22Rv1 (cell line): ENCODE measurements at regions not wholly inside any gene's neighbourhood (a gene's known extent, or its start where the extent isn't known, plus 50 kb on each side); places are given as distances from the start of the nearest gene placed in this dataset.

Experiments
- H3K27ac ChIP-seq: fragments of 450-650 bp; 2 replicates; pipeline ENCODE4 v1.5.1; 2017
- CTCF ChIP-seq: fragments of 450-650 bp; IDR thresholded peaks from 2 replicates; pipeline ENCODE4 v1.5.1; 2017; ENCODE audit warnings: mild to moderate bottlenecking
- ZFX ChIP-seq: fragments of 450-650 bp; IDR thresholded peaks from 2 replicates; pipeline ENCODE4 v1.6.1; 2017; ENCODE audit warnings: antibody characterized with exemption, borderline replicate concordance

GRCh38 chr2:181810823-181811695 lies 80.5 kb upstream of the ITPRID2 start:
- peak overlapping the region; percentile 56 for H3K27ac ChIP-seq

DNA sequence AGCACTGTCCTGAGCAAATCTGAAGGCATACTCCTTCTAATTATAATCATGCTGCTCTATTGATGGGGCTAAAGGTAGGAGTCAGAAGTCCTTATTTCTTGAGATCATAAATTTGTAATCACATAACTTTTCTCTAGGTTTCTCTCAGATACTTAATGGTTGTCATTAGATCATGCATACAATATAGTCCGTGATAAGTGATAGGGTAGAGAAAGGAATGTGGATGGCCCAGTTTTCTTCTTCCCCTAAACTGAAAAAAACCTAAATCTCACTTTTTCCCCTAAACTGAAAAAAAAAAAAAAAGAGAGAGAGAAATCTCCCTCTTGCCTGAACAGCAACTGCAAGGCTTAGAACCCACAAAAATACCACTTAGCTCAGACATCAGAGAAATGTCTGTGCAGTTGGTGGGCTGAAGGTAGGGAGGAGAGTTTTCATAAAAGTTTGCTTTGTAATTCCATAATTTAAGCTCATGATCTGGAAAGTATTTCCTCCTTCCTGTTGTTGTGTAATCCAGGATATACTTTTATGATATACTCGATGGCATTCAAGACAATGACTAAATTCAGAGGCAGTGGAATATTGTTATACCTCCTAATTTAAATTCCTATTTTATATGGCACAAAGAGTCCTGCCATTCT lies 79.3 kb upstream of the ITPRID2 start:
- H3K27ac ChIP-seq, result peak overlapping the region; percentile 56; the same call in 1 of the 2 replicates

More at GRCh38 chr2:181810823-181811695, 80.5 kb upstream of the ITPRID2 start:
- TF ChIP-seq ZFX (no peak), CTCF (no peak)

DNA sequence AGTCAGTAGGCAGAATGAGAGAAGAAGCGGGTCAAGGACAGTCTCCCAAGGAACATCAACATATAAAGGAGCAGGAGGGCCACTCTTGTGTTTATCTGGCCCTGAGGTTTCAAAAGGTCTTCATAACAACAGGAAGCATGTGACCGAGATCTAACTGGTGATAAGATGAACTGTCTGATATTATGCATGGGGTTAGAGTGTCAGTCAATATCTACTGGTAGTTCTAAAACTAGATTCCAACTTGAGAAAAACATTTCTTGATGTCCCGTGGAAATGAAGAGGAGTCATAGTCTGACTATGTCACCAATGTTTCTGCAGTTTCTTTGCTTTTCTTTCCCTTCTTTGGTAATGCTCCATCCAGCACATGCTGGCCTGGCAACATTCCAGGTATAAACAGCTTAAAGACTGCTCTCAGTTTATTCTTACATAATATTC lies 77.5 kb upstream of the ITPRID2 start:
- TF ChIP-seq ZFX (no peak), CTCF (no peak)
- H3K27ac ChIP-seq, result peak overlapping the region; percentile 34

More for the DNA sequence above, 79.3 kb upstream of the ITPRID2 start:
- TF ChIP-seq CTCF (no peak), ZFX (no peak)

GRCh38 chr2:181817509-181817908 lies 74.0 kb upstream of the ITPRID2 start:
- TF ChIP-seq CTCF (no peak), ZFX (no peak)
- no peak overlapping the region for H3K27ac ChIP-seq

DNA sequence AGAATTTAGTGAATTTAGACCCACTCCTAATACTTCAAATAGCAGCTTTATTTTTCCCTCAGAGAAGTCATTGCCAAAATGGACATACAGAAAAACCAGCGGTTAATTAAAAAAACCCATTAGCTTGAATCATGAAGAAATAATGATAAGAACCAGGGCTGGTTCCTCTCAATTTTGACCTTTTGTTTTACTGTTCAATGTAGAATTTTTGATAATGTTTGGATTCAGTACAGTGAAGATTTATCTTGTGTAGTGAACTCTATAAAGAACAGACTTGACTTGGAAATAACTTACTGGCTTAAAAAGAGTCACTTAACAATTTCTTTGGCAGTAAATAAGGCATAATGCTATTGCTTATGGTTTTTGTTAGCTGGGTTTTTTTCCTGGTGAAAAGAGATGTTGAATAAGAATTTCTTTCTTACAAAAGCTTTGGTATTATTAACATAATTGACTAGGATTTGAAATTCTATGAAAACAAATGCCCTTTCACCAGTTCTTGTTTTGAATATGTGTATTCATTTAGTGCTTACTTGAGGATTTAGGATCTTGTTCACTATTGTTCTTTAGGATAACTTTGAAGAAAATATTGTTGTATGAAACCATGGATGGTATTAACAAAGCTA lies 73.4 kb upstream of the ITPRID2 start:
- H3K27ac ChIP-seq, result no peak overlapping the region

DNA sequence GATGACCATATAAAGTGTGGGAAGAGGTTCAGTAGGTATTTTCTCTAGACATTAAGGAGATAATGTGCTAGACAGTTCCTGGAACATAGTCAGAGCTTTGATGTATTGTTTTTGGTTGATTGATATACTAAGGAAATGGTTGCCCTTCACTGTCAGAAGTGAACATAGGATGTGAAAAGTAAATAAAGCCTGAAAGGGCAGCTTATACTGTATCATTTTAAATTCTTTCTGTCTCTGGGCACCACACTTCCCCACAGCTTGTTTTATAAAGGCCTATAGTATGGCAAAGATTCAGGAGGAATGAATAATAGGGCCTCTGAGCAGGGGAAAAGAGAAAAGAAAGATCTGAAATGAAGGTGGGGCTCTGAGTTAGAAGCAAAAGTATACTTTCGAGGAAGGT lies 72.7 kb upstream of the ITPRID2 start:
- no peak for TF ChIP-seq ZFX
- no peak for TF ChIP-seq CTCF
- H3K27ac ChIP-seq, result no peak overlapping the region

More for the DNA sequence above, 73.4 kb upstream of the ITPRID2 start:
- TF ChIP-seq CTCF, result no peak
- TF ChIP-seq ZFX, result no peak
